GM23248 (cell line): ENCODE measurements at regions not wholly inside any gene's neighbourhood (a gene's known extent, or its start where the extent isn't known, plus 50 kb on each side); places are given as distances from the start of the nearest gene placed in this dataset.

Source experiments
- EZH2 ChIP-seq: fragments of 200-600 bp; sonication (generic); IDR thresholded peaks from 2 replicates; pipeline ENCODE4 v1.6.1; 2018; ENCODE audit warnings: antibody characterized with exemption, mild to moderate bottlenecking; ENCODE audit not compliant: insufficient read depth, poor library complexity, severe bottlenecking
- EZH2phosphoT487 ChIP-seq: fragments of 200-600 bp; sonication (generic); IDR thresholded peaks from 2 replicates; pipeline ENCODE4 v1.6.1; 2018; ENCODE audit warnings: antibody characterized with exemption, moderate library complexity, mild to moderate bottlenecking, low read depth; ENCODE audit not compliant: insufficient read depth

DNA sequence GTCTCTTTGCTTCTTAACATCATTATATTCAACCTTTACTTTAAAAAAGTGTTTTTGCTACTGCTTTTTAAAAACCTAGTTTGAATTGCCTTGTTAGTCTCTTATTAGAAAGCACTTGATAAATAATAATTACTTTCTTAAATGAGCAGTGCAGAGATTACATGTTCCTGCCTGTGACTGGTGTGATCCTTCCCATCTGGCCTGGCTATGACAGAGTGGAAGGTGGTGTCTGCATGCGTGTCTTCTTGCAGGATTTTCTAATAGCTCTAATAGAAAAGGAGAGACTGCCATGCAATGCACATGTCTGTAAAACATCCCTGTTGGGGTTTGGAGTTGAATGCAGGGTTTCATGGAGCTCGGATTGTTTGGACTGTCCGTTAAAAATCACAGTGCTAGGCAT, 425.8 kb upstream of the TPM1 start:
- TF ChIP-seq EZH2 = no peak
- TF ChIP-seq EZH2phosphoT487 = no peak
